Activated CD4-positive, alpha-beta T cell treated with anti-CD3 and anti-CD28 coated beads, Interleukin-2, amount 50 U/mL, for 16 hours (primary cell): ENCODE measurements at regions not wholly inside any gene's neighbourhood (a gene's known extent, or its start where the extent isn't known, plus 50 kb on each side); places are given as distances from the start of the nearest gene placed in this dataset.

ENCODE experiments used
- DNase-seq: peaks from one replicate; pipeline ENCODE4 v3.0.0-alpha.2; 2020

DNA sequence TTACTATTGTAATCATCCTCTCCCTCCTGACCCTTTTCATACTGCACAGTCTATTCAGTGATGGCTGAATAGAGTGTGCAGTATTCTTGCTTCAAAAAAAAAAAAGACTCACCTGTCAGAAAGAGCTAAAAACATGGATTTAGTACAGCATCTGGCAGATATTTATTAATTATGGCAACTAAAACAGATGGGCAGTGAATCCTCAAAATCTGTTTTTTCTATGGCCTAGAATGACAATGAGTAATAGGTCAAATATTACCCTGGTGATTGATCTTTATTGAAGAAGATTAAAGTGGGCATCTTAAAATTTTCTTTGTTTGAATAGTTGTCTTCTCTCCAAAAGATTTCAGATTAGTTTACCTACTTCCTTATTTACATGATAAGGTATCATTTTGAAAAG lies 543.6 kb downstream of the FOXG1 start:
- DNase-seq = no peak

DNA sequence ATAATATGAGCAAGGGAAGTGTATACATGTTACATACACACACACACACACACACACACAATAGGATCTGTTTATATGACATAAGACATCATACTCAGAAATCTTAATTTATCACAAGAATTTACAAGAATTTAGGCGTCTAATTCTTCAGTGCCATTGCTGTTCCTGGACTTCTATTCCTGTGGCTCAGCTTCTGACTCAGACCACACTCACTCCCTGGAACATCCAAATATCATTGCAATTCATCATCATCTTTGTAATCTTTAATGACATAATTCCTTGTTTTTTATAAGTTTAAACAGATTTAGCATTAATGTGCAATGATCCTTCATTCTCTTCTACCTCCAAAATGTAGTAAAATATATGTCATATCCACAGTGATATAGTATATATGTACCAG lies 544.2 kb downstream of the FOXG1 start:
- DNase-seq = no peak

- no peak for DNase-seq
Observed at GRCh38 chr14:29311983-29312382, 545.4 kb downstream of the FOXG1 start.

DNA sequence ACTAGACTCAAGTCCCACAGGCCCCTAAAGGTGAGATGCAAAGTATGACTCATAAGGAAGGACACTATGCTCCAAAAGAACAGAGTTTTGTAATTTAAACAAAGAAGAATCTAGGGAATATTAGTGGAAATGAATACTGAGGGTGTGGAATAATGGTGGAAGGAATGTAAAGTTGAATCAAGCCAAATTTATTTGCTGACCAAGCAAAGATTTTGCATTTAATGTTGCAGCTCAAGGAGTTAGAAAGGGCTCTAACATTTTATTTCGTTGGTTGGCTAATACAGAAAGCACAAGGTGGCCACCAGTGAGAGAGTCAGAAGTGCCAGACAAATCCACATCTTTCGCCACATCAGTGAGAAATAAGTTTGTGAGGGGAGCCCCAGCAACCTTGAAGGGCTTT lies 550.3 kb downstream of the FOXG1 start:
- no peak for DNase-seq

DNA sequence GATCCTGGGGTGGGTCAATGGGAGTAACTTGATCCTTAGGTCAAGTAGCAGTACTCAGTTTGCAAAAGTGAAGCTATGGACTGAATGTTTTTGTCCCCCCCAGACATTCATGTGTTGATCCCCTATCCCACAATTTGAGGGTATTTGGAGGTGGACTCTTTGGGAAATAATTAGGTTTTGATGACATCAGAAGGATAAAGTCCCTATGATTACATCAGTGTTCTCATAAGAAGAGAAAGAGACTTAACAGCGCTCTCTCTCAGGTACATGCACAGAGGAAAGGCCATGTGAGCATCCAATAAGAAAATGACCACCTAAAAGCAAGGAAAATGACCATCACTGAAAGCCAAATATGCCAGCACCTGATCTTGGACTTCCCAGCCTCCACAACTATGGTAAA lies 550.8 kb downstream of the FOXG1 start:
- DNase-seq = no peak

DNA sequence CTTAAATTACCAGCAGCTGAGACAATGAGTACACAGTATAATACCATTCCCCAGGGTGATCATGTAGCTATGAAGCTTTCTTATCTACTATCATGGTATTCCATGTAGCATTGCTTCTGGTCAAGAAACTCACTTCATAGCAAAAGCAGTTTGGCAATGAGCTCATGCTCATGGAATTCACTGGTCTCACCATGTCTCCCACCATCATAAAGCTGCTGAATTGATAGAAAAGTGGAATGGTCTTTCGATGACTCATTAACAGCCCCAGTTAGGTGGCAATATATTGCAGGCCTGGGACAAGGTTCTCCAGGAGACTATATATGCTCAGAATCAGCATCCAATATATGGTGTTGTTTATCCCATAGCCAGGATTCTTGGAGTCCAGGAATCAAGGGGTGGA lies 553.7 kb downstream of the FOXG1 start:
- no peak for DNase-seq

- no peak for DNase-seq
Observed at GRCh38 chr14:29321646-29322045, 555.1 kb downstream of the FOXG1 start.

- DNase-seq = no peak
Observed at GRCh38 chr14:29339494-29340172, 573.0 kb downstream of the FOXG1 start.

- no peak for DNase-seq
Observed at GRCh38 chr14:29348504-29348903, 579.1 kb downstream of the PRKD1 start.

GRCh38 chr14:29350496-29350895 lies 577.2 kb downstream of the PRKD1 start:
- DNase-seq = no peak

DNA sequence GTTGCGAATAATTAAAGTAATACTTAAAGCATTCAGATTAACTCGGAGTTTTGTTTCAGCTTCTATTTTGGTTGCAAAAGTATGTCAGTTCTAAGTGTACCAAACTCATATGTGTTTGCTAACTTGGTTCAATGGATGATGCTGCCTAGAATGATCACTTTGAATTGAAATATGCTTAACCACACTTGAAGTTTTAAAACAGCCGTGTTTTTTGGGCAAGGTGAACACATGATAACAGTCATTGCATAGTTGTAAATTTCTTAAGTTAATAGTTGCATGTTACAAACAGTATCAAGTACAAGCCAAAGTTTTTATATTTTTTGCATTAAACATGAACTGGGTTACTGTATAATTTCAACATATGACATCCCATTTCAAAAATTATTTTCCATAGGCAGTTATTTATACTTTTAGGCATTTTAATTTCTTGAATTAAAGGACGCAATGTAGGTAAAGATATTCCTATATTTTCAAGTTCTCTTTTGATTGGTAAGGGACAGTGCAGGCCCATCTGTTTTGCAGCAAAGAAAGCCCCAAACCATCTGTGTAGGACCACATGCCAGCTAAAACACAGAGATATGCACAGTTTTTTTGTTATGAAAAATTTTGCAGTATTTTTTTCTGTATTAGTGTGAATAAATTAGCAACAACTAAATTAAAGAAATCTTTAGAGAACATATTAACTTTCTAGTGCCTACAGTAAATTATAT lies 575.5 kb downstream of the PRKD1 start:
- no peak for DNase-seq

- DNase-seq = no peak
Observed at GRCh38 chr14:29352706-29353080, 575.0 kb downstream of the PRKD1 start.

- DNase-seq = no peak
Observed at GRCh38 chr14:29353513-29353912, 574.1 kb downstream of the PRKD1 start.

DNA sequence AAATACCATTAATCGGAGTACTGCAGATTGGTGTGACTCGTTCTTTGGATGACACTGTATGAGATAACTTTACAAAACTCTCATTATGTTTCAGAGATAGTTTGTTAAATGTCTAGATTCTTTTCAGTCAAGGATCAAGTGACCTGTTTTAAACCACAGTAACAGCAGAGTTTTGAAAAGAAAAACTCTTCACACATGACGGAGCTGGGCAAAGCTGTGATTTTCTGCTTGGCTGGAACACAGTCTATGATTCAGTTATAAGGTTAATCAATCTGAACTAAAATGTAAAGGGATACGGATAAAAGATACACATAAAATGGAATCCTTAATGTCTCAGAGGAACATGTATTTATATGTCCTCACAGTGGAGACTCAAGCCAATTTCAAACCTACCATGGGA lies 573.2 kb downstream of the PRKD1 start:
- no peak for DNase-seq

GRCh38 chr14:29355331-29355730 lies 572.3 kb downstream of the PRKD1 start:
- no peak for DNase-seq

GRCh38 chr14:29355846-29356245 lies 571.8 kb downstream of the PRKD1 start:
- DNase-seq = no peak

DNA sequence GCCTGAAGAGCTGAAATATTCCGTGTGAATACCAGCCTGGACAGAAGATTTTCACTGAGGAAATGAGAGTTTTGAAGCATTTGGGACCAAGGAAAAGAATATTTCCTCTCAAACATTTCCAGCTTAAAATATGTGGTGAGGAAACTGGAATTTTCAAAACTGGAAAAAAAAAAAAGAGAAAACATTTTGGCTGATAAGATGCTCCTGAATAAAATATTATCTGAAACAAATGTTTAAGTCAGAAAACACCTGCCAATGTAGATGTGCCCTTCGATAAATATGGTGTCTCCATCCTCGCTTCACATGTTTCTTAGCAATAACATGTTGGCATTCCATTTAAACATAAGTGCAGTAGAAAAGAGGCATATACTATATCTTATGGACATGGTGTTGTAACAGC lies 567.0 kb downstream of the PRKD1 start:
- DNase-seq = no peak

DNA sequence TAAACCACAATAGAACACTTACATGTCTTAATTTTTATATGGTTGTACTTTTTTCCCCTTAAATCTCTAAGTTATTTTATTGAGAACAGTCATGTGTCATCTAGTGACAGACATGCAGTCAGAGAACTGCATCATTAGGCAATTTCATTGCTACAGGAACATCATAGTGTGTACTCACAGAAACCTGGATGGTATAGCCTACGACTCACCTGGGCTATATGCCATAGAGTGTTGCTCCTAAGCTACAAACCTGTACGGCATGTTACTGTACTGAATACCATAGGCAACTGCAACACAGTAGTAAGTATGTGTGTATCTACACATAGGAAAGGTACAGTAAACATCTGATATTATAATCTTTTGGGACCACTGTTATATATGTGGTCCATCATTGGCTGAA lies 557.6 kb downstream of the PRKD1 start:
- no peak for DNase-seq

- no peak for DNase-seq
Observed at GRCh38 chr14:29376237-29376636, 551.4 kb downstream of the PRKD1 start.

DNA sequence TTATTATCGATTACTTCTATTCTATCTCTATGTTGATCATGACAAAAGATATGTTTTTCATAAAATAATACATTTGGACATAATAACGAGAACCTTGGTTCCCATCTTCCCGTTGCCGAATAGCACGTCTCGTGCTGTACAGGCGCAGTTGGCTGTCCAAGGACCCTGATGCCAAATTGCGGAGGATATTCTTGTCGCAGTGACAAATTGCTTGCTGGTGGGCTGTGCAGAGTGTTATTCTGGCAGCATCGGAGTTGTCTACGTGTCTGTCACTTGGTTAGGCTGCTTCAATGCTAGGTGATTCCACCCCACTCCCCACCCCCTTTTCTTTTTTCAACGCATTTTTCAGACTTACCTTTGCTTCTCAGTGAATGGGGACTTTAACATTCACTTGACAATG lies 546.8 kb downstream of the PRKD1 start:
- no peak for DNase-seq

GRCh38 chr14:29388571-29388970 lies 539.1 kb downstream of the PRKD1 start:
- DNase-seq = no peak

GRCh38 chr14:29390081-29390832 lies 537.4 kb downstream of the PRKD1 start:
- DNase-seq = no peak

- DNase-seq = no peak
Observed at GRCh38 chr14:29391231-29391630, 536.4 kb downstream of the PRKD1 start.

DNA sequence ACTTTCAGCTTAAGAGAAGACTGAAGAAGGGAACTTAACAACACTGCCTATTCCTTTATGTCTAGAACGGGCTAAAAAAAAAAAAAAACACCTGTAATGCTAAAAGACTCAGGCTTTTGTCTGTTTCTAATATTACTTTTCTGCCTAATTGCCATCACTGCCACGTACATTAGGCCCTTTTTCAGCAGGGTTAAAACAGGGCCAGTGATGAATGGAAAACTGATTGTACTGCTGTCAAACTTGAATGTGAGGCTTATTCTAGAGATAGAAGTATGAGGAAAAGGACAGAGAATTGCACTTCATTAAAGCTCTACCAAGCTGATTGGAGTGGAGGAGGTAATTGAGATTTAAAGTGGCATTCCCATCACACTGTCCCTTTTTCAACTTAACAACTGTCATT lies 535.8 kb downstream of the PRKD1 start:
- DNase-seq = no peak
